Adrenal gland (tissue), 5 donors: ENCODE measurements at regions not wholly inside any gene's neighbourhood (a gene's known extent, or its start where the extent isn't known, plus 50 kb on each side); places are given as distances from the start of the nearest gene placed in this dataset.

Experiments
- CTCF ChIP-seq, 6 experiments: fragments of 450-650 bp in 4 of 6; fragments of 200-600 bp in 2 of 6; sonication (generic) in 1 of 6; IDR thresholded peaks; 1 replicate in 5 of 6; 2 replicates in 1 of 6; pipeline versions ENCODE4 v1.5.1 to v1.8.0; 2016 to 2021; ENCODE audit warnings: antibody characterized with exemption in 6 of 6, mild to moderate bottlenecking in 2 of 6, moderate library complexity in 1 of 6
- POLR2A ChIP-seq, 2 donors: fragments of 450-650 bp; IDR thresholded peaks; one replicate each; pipeline ENCODE4 v1.6.1; 2017; ENCODE audit warnings: antibody characterized with exemption in 2 of 2, mild to moderate bottlenecking in 2 of 2, moderate library complexity in 1 of 2
- donor health status: DM: no; HTN: no; CAD: no.

GRCh38 chr10:61589547-61590243, 73.0 kb upstream of the CABCOCO1 start:
- TF ChIP-seq CTCF (IDR thresholded peaks at IDR 0.05) (no peak), POLR2A (IDR thresholded peaks at IDR 0.05) (no peak)
